ENCODE measurements at regions not wholly inside any gene's neighbourhood (a gene's known extent, or its start where the extent isn't known, plus 50 kb on each side); places are given as distances from the start of the nearest gene placed in this dataset.

GRCh38 chr2:34307636-34308035 lies 708.5 kb upstream of the FAM98A start:
- TF ChIP-seq, protein P1, sequence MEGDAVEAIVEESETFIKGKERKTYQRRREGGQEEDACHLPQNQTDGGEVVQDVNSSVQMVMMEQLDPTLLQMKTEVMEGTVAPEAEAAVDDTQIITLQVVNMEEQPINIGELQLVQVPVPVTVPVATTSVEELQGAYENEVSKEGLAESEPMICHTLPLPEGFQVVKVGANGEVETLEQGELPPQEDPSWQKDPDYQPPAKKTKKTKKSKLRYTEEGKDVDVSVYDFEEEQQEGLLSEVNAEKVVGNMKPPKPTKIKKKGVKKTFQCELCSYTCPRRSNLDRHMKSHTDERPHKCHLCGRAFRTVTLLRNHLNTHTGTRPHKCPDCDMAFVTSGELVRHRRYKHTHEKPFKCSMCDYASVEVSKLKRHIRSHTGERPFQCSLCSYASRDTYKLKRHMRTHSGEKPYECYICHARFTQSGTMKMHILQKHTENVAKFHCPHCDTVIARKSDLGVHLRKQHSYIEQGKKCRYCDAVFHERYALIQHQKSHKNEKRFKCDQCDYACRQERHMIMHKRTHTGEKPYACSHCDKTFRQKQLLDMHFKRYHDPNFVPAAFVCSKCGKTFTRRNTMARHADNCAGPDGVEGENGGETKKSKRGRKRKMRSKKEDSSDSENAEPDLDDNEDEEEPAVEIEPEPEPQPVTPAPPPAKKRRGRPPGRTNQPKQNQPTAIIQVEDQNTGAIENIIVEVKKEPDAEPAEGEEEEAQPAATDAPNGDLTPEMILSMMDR (IDR thresholded peaks at IDR 0.05; ENCODE audit: extremely low read depth, missing control alignments), result no peak

GRCh38 chr2:34306745-34307144 lies 707.6 kb upstream of the FAM98A start:
- DNase-seq (ENCODE audit: low spot score), result no peak
- TF ChIP-seq, protein P1 (IDR thresholded peaks at IDR 0.05; ENCODE audit: extremely low read depth, missing control alignments), result no peak

More at GRCh38 chr2:34307636-34308035, 708.5 kb upstream of the FAM98A start:
- no peak for DNase-seq (ENCODE audit: low spot score)

DNA sequence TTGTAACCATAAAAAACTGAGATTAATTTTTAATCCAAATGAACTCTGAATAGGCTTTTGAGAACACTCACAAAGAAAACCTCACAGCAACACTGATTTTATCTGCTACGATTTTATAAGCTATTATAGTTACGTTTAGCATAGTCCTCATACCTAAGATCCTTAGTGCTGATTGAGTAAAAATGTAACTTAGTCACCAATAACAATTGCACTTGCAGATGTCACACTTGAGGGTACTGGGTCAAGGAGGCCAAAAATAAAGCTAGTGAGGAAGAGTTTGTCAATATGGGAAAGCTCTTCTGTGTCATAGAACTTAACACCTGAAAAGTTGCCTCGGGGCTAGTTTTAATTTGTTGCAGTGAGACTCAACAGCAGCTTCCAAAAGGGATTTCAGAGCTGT lies 706.5 kb upstream of the FAM98A start:
- TF ChIP-seq, protein P1 (IDR thresholded peaks at IDR 0.05; ENCODE audit: extremely low read depth, missing control alignments), result no peak
- DNase-seq (ENCODE audit: low spot score), result no peak

DNA sequence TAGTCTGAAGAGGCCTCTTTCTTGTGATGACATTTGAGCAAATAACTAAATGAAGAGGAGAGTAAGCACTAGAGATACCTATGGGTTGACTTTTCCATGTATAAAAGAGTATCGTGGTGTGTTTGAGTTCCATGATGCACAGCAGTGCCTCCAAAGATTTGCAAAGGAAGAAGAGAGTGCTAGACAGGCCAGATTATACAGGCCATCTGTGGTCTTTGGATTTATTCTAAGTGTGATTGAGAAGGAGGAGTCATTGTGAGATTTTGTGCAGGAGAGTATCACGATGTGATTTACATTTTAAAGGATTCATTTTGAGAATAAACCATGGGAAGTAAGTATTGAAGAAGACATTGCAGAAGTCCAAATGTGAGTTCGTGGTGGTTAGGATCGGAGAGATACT lies 695.9 kb upstream of the FAM98A start:
- TF ChIP-seq, protein P1 (IDR thresholded peaks at IDR 0.05; ENCODE audit: extremely low read depth, missing control alignments), result no peak
- DNase-seq (ENCODE audit: low spot score), result no peak

GRCh38 chr2:34291076-34291475 lies 692.0 kb upstream of the FAM98A start:
- TF ChIP-seq, protein P1 (IDR thresholded peaks at IDR 0.05; ENCODE audit: extremely low read depth, missing control alignments), result no peak
- no peak for DNase-seq (ENCODE audit: low spot score)

GRCh38 chr2:34288016-34288415 lies 688.9 kb upstream of the FAM98A start:
- no peak for DNase-seq (ENCODE audit: low spot score)
- TF ChIP-seq, protein P1 (IDR thresholded peaks at IDR 0.05; ENCODE audit: extremely low read depth, missing control alignments), result no peak

- DNase-seq (ENCODE audit: low spot score), result no peak
- TF ChIP-seq, protein P1 (IDR thresholded peaks at IDR 0.05; ENCODE audit: extremely low read depth, missing control alignments), result no peak
Measured at GRCh38 chr2:34280606-34281005, 681.5 kb upstream of the FAM98A start.
